Activated effector memory CD4-positive, alpha-beta T cell treated with anti-CD3 and anti-CD28 coated beads, Interleukin-2, amount 50 U/mL, for 16 hours (primary cell): ENCODE measurements at regions not wholly inside any gene's neighbourhood (a gene's known extent, or its start where the extent isn't known, plus 50 kb on each side); places are given as distances from the start of the nearest gene placed in this dataset.
"Not testable (repeated sequence)": the region's sequence is repeated elsewhere in the genome, so short reads cannot be mapped to it uniquely, and the experiment has no call there.

Experiments used
- DNase-seq: peaks from one replicate; pipeline ENCODE4 v3.0.0-alpha.2; 2020

DNA sequence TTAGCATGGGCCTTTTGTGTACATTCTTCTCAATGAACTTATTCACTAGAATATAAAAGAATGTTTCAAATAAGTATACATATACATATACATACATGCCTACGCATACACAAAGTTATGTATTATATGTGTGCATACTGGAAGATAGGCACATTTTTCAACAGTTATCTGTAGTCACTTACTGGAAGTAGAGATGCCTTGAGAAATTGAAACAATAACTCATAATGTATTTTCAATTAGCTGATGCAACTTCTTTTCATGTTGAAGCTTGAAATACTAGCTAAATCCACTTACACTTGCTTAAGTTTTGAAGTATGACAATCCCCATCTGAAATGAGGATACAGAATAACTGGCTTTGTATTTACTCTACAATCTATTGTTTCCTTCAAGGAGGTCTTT is 469.0 kb upstream of the PTGER4 start:
- DNase-seq = no peak

DNA sequence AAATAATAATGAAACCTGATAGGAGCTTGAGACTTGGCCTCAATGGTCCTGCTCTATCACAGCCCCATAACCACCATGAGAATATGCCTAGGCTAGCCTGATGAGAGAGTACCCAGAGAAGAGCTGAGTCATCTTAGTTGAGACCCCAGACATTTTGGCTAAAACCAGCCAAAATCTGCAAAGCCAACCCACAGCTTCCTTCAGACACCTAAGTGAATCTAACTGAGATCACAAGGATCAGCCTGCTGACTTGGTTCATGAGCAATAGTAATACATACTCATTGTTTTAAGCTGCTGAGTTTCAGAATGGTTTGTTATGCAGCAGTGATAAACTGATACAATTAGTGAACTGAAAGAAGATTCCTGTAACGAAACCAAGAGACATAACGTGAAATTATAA is 473.7 kb upstream of the PTGER4 start:
- no peak for DNase-seq

DNA sequence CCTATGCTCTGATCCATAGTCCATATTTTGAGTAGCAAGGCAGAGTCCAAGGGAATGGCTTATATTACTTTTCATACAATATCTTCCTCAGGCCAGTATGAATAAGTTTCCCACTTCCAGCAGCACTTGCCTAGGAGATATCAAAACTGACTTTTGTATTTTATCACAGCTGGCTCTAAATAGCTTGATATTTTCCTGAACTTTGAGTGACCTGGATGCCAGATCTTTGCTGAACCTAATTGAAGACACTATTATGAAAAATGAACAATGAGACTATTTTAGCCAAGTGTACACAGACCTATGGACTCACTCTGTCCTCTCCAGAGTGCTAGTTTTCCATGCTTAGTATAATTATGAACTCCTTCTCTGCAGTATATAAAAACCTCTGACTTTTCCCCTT is 475.6 kb upstream of the PTGER4 start:
- no peak for DNase-seq

DNA sequence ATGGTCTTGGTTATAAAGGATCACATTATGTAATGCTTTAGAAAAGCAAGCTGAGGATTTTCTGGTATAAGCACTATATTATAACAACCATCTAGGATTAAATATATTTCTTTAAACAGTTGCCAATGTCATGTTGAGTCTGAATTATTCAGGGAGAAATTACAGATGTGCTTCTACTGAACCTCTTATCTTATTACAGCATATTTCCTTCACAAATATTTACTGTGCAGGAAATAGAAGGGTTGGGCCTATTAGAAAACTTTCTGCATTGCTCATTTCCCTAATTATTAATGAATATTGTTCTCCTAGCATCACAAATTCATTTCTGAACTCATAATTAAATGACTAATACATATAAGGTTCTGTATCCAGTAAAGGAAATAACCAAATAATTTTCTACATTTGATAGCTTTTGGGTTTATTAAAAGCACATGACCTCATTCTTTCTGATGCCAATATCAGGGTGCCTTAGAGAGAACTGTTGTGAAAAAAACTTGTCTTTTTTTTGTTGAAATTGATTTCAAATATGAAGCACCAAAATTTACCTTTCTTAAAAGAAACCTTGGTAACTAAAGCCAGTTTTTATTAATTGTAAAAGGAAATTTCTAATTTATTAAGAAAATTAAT is 476.8 kb upstream of the PTGER4 start:
- no peak for DNase-seq

DNA sequence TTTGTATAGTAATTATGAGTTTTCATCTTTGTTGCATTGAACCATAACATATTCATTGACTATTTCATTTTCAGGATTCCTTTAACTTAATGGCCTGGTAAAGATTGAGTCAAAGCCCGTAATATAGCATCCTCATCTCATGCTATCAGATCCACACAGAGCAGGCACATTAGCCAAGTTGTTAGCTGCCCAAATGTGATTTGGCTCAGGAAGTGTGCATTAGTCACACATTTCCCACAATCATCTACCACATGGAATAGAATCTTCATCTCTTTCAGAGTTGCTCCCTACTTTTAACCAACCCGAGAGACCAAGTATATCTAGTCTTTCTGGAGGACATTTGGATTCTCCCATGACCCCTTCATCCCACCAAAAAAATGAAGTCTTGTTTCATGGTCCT is 481.0 kb upstream of the PTGER4 start:
- no peak for DNase-seq

DNA sequence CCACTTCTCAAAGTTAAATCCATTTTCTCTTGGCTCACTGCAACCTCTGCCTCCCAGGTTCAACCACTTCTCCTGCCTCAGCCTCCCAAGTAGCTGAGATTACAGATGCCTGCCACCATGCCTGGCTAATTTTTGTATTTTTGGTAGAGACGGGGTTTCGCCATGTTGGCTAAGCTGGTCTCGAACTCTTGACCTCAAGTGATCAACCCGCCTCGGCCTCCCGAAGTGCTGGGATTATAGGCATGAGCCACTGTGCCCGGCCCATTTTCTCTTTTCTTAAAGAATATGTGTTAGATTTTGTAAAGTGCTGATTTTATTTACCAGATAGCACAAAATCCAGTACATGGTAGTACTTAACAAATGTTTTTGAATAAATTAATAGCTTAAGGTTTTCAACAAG is 484.1 kb upstream of the PTGER4 start:
- not testable (repeated sequence) for DNase-seq

DNA sequence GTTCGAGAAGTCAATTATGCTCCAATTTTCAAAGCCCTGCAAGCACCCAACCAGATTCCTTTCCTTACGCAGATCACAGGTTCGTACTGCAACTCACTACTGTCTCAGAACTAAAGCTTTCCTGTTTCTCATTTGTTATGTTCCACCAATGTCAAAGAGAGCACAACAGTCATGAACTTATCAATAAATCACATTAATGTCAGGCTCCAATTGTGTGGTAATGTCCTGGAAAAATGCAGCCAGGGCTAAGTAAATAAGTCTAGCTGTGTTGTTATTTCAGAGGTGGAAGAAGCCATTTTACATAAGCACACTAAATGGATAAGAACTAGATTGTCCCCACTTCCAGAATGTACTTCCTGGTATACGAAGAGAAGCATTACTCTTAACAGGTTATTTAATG is 488.6 kb upstream of the PTGER4 start:
- no peak for DNase-seq

DNA sequence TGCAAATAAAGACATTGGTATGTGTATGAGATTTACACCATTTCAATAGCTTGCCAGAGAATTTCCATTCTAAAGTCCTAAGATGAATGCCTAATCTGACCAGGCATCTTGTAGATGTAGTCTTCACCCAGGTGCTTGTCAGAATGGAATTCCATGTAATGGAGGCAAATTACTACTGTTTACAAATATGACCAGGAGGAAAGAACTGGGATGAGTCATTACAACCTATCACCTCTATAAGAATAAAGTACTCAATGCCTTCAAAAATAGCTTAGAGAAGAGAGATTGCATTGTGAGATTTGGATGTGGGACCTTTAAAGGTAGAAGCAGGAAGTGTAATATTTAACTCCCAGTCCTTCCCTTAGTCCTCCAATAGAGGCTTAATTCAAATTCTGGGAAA is 507.0 kb upstream of the PTGER4 start:
- DNase-seq = no peak

DNA sequence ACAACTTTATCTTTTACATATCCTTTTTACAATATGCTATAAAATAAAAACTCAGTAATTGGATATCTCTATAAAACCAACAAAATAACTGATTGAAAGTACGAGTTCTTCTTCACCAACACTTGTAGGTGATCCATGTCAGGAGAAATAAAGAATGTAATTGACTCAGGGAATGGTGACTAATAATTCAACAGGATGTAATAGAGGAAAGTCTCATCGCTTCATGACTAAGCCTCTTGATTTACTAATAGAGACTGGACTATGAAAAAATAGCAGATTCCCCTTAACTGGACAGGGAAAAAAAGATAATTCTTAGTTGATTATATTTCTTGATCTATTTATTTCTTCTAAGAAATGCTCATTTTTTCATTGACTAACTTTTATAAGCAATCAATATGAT is 507.7 kb upstream of the PTGER4 start:
- no peak for DNase-seq

DNA sequence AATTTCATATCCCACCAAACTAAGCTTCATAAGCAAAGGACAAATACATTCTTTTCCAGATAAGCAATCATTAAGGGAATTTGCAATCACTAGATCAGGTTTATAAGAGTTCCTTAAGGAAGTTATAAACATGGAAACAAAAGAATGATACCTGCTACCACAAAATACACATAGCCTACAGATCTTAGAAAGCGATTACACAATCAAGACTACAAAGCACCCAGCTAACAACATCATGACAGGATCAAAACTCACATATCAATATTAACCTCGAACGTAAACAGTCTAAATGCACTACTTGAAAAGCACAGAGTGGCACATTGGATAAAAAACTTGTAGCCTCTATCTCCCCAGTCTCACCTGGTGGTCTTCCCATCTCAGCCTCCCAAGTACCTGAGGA is 512.4 kb upstream of the PTGER4 start:
- no peak for DNase-seq

DNA sequence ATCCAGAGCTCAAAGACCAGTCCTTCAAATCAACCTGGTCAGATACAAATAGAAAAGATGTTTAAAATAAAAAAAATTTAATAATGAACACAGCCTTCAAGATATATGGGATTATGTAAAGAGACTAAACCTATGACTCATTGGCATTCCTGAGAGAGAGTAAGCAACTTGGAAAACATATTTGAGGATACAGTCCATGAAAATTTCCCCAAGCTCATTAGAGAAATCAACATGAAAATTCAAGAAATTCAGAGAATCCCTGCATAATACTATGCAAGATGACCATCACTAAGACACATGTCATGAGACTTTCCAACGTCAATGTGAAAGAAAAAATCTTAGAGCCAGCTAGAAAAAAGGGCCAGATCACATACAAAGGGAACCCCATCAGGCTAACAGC is 512.9 kb upstream of the PTGER4 start:
- no peak for DNase-seq

DNA sequence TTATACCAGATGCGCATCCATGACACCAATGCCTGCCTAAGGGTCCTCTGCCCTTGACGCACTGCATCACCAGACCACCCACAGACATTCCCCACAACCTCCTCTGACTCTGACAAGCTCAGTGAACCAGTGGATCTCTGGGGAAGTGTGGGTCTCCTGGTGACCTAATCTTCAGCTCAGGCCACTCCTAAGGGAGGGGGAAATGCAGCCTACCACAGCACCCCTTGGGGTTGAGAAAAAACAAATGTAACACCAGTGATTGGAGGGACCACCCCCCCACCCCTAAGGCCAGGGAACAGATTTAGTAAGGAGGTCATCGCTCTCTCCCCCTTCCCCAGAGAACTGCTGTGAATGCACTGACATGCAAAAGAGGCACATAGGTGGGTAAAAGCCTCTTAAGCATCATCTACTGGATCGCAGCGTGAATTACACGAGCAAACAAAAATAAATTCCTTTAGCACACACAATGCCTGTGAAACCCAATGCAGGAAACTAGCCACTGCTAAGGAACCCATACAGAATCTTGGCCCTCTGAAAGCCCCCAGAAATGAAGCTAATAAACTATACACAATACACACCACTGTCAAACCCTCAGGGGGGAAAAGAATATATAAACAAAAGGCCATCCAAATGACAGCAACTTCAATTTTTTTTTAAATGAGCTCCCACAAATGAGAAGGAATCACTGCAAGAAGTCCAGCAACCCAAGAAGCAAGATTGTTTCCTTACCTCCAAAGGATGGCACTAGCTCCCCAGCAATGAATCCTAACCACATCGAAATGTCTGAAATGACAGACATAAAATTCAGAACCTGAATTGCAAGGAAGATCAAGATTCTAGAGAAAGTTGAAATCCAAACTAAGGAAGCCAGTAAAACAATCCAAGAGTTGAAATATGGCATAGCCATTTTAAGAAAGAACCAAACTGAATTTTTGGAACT is 513.7 kb upstream of the PTGER4 start:
- no peak for DNase-seq

DNA sequence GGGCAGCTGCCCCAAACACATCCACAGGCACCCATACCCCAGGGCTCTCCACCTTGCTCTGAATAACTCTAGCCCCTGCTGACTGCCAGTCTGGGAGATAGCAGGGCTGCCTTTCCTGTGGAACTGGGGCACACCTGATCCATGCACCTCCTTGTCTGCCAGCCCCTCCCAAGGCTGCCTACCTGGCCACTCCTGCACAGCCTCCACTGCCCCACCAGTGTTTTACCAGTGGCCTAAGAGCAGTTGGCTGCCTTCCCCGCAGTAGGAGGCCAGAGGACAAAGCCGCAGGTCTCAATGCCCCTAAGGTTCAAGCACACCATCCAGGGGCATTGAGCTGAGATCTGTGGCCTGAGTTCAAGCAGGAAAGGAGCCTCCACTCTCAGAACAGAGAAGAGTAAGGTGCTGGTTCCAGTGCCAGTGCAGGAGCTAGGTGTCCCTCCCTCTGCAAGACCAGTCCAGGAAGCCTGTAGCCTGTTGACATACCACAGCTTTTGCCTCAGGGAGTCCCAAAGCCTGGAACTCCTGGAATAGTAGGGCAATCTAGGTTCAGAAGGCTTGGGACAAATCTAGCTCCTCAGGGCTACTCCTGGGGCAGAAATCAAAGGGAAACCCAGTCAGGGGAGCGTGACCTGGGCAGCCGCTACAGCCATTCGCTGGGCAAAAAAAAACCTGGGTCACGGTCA is 514.5 kb upstream of the PTGER4 start:
- no peak for DNase-seq

DNA sequence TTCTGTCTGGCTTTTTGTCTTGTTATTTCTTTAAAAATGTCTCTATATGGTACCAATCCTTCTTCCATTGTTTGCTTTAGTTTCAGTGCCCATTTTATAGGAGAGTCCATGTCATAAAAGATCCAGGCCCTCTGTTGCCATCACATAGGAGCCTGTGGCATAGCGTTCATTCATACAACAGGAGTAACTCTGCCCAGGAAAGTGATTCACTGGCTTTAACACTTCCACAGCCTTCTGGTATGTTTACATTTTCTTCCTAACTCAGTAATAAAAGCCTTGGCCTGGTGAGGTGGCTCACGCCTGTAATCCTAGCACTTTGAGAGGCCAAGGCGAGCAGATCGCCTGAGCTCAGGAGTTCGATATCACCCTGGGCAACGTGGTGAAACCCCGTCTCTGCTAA is 519.3 kb upstream of the PTGER4 start:
- no peak for DNase-seq

DNA sequence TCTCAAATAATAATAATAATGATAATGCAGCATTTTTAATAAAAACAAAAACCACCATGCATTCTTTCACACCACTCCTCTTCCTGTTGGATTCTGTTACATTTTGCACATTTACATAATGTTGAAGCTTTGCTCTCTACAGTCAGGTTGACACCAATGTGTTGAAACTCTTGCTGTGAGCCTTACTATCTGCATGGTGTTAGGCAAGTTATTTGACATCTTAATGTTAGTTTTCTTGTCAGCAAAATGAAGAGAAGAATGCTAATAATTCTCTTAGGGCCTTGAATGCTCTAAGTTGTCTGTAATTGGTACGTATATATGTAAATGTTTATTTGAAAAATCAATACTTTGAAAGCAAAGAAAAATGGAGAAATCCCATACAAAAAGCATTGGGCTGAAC is 525.5 kb upstream of the PTGER4 start:
- DNase-seq = no peak

DNA sequence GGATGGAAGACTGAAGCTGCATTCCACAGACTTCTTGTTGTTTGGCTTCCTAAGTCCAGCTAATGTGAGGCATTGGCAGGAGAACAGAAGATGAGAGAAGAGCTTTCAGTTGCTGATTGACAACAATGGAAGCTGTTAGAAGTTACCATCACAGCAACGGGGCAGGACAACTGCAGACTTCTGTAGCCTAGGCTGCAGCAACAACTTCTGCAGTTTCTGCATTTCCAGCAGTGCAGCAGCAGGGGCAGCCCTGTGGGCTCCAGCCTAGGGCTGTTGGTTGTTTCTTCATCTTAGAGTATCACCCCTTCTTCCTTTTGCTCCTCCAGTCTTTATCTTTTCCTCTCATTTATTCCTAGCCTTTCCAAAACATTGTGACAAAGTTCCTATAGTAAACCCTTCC is 528.8 kb upstream of the PTGER4 start:
- DNase-seq = no peak

DNA sequence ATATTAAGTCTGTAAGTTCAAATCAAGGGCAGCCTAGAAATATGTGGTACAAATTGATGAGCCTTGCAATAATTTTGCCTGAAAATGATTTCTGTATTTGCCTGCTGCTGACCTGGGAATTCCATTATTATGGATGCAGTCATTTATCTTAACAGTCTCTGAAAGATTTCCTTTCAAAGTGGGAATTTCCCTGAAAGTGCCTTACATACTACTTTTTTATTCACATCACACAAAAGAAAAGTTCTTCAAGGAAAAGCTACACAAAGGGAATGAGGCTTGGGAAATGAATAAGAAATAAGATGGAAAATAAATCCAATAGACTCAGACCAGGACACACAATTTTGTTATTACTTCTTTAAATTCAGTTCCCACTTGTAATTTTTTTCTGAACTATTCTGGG is 537.8 kb upstream of the PTGER4 start:
- DNase-seq = no peak

DNA sequence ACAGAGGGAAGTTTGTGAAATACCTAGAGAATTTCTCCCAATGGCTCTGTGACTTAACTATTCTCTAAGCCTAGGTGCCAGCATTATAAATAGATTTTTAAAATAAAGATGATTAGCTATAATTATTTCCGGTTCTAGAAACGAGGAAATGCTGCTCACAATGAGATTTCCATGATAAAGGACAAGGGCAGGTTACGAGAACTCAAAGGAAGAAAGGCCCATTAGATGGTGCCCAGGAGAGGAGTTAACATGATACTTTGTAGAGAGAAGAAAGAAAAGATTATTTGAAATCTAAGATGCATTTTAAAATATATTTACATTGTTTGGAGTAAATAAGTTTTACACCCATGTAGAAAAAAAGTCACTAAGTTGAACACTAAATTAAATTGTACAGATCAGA is 538.3 kb upstream of the PTGER4 start:
- DNase-seq = no peak

DNA sequence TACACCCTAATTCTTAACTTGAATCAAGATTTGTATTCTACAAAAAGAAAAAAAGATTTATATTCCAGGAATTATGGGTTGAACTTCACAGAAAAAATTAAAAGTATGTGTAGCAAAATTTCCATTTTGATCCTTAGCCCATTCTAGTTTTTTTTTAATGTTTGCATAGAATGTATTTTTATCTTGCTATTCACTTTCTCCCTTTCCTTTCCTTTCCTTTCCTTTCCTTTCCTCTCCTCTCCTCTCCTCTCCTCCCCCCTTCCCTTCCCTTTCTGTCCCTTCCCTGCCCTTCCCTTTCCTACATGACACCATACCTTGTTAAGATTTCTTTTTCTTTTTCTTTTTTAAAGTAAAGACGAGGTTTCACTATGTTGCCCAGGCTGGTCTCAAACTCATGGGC is 542.5 kb upstream of the PTGER4 start:
- DNase-seq = no peak

DNA sequence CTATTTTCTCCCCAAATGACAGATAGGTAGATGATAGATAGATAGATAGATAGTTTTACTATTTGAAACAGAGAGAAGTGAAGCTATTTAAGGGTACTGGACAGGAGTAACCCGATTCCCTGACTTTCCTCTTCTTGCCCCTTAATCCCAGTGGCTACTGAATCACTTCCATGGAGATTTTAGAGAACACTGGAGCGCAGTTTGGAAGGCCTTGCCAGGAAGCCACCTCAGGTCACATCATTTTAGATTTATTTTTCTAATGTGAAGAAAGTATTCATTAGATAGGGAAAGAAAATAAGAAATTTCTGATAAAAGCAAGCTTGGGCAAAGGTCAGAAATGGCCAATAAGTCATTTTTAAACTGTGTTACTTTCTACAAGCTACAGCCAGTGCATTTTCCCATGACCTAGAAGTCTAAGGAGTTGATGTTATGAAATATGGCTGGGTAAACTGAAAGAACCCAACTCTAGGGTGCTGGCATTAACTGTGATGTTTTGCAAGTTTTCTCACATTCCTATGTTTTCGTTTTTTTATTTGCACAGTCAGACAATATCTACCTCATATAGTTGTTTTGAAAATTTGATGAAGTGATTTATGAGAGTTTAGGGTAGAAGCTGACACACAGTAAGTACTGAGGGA is 544.7 kb upstream of the PTGER4 start:
- DNase-seq = no peak

DNA sequence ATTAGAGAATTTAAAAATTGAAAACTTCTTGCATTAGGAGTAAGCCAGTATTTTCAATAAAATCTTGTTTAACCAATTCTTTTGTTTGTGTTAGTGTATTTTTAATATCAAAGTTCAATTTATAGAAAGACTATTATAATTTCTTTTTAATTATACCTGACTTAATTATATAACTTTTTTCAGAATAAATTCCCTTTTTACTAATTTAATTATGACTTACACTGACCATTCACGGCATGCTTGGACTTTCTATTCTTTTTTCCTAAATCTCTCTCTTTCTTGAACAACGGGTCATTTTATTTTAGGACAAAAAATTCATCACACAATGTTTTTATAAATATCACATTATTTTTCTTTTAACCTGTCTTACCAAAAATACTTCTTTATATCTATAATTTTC is 555.3 kb upstream of the PTGER4 start:
- no peak for DNase-seq

DNA sequence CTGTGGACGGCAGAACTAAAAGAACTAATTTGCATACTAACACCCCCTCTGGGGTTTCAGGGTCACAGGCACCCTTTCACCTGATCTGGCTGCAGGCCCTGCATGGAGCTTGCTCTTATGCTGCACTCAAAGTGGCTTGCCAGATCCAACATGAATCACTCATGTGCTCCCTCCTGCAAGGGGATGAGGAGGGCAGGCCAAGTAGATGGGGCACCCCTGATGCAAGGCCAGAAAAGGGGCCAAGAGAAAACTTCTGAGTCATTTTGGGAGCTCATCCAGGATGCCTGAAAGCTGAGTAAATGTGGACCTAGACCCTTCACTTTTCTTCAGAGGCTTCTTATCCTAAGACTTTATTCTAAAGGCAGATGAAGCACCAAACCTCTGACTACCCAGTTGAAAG is 558.5 kb upstream of the PTGER4 start:
- DNase-seq = no peak

DNA sequence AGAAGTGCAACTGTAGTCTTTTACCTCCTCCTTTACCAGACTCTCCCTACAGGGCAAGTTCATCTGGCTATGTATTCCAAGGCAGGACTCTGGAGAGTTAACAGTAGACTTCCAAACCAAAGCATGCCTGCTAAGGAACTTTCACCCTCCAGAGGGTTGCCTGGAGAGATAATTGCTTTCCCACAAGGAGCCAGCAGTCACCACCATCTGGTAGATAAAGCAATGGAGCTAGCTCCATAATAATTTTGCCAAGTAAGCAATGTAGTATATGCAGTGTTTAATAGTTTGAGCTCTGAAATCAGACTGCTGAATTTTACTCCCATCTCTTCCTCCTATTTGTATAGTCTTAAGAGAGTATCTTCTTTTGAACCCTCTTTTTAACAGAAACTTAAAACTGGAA is 566.8 kb upstream of the PTGER4 start:
- no peak for DNase-seq

DNA sequence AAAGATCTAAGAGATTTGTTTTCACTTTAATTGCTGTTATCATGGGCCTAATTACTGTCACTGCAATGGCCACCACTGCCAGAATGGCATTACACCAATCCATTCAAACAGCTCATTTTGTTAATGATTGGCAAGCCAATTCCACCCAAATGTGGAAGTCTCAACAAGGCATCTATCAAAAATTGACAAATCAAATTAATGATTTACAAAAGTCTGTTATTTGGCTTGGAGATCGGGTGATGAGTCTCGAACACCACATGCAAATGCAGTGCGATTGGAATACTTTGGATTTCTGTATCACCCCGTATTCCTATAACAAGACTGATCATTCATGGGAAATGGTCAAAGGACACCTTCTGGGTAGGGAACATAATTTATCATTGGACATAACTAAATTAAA is 568.7 kb upstream of the PTGER4 start:
- not testable (repeated sequence) for DNase-seq
